ENCODE measurements at regions not wholly inside any gene's neighbourhood (a gene's known extent, or its start where the extent isn't known, plus 50 kb on each side); places are given as distances from the start of the nearest gene placed in this dataset.
"Not testable (repeated sequence)": the region's sequence is repeated elsewhere in the genome, so short reads cannot be mapped to it uniquely, and the experiment has no call there.

DNA sequence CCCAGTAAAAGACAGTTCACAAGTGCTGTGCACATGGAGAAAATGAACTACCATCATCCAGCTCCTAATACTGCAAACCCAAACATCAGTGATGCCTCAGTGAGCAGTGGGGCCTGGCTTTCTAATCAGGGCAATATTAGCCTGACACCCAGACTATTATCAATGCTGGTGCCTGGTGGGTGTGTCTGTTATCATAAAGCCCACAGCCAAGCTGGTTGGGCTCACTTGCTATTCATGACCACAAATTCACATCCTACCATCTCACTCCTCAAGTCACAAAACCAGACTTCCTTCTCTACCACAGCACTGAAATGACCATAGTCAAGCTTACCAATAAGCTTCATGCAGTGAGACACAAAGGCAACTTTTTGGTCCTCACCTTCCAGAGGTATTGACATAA, 180.8 kb upstream of the PLN start:
- DNase-seq = no peak

DNA sequence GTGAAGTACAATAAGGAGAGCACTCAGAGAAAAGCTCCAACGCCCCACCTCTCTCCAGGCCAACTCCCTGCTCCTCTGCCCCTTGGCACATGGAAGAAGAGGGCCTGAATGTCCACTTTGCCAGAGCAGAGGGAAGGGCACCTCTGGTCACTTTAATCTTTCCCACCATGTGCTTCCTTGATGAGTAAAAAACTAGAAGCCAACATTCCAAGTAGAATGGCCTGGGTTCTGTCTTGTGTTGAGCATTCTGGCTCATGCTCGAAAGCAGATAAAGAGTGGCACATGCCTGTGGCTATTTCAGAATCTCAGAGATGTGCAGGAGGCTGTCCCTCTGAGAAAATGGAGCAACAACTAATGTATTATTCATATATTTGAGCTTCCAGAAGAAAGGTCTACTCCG, 177.4 kb upstream of the PLN start:
- DNase-seq = no peak

DNA sequence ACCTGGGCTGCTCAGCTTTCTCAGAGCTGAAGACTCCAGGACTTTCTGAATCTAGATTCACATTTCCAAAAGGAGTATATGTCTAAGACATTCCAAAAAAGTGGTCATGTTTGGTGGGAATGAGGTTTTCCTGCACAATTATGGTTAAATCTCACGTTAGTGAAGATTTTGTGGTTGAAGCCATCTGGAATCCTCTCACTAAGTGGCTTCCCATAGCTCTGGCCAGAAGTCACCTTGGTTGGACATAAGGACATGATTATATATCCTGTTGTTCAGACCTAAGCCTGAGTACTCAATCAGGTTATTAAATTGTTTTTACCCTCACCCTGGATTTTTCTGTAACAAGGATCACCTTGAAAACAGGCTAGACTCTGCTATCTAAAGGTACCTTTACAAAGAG, 176.1 kb upstream of the PLN start:
- no peak for DNase-seq

DNA sequence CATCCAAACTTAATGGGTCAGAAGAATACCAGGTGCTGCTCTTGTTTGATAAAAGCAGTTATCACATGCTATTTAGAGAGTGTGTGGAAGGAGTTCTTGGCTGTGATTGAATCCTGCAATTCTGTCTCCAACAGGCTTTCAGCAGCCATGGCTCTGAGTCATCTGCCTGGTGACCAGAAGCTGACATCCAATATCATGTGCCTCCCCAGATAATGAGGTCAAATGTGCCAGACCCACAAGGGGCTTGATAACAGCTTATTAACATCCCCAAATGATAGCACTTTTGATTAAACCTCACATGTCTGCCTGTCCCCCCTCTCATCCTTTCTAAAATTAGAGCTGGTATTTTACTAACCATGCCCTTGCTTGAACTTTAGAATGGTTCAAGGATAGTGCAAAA, 175.7 kb upstream of the PLN start:
- no peak for DNase-seq

DNA sequence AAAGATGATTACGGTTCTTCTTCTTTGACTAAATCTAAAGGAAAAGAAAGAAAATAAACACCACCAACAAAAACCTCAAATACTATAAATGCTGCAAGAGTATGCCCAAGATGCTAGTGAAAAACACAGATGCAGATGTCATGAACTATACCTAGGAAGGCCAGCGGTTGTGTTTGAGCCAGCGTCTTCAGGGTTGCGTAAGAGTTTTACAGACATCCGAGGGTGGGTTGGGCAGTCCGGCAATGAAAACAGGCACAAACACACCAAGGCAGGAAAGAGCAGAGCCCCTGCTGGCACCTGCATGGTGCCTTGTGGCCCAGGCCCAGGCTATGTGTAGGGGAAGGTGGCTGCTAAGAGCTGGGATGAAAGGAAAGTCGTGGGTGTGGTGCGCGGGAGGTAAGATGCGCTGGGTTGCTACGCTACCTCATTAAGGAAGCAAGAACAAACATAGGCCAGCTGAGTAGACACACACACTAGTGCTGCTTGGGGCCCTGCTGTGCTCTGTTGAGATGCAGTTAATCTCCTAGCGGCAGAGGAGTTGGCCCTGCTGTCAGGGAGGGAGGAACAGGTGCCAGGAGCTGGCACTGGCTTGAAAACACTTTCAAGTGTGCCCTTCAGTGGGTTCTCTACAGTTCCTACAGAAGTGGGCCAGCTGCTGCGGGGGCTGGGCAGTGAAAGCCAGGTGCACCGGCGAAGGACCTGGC, 170.2 kb upstream of the PLN start:
- peak in 1 of 14 donors; percentile 1 for DNase-seq

DNA sequence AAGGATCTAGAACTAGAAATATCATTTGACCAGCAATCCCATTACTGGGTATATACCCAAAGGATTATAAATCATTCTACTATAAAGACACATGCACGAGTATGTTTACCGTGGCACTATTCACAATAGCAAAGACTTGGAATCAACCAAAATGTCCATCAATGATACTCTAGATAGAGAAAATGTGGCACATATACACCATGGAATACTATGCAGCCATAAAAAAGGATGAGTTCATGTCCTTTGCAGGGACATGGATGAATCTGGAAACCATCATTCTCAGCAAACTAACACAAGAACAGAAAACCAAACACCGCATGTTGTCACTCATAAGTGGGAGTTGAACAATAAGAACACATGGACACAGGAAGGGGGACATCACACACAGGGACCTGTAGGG, 167.5 kb upstream of the PLN start:
- DNase-seq = not testable (repeated sequence)

DNA sequence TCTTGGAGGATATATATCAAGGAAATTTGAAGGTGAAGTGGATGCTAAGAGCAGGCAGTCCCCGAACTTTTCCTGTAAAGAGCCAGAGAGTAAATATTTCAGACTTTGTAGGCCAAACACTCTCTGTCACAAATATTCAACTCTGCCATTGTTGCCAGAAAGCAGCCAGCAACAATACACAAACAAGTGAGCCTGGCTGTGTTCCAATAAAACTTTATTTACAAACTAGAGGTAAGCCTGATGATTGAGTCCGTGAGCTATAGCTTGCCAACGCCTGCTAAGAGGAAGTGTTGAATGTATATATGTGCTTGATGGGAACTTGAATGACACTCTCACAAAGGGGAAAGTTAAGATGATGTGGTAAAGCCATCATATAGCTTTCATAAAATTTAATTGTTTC, 166.0 kb upstream of the PLN start:
- no peak for DNase-seq

DNA sequence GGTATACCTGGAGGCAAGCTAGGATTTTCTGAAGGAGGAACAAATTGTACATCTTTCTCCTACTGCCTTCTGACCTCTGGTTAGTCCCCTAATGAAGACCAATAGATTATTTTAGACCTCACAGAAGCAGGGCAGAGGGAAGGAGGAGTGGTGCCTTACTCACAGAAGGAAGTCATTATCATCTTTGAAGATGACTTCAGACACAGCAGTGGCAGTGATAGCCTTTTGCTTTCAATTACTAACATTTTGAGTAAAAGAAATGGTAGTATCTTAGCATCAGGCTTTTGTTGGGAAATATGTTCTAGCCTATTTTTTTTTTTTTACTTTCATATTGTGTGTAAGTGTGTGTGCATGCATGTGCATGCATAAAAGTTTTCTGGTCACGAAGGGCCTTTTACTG, 164.2 kb upstream of the PLN start:
- DNase-seq = no peak

DNA sequence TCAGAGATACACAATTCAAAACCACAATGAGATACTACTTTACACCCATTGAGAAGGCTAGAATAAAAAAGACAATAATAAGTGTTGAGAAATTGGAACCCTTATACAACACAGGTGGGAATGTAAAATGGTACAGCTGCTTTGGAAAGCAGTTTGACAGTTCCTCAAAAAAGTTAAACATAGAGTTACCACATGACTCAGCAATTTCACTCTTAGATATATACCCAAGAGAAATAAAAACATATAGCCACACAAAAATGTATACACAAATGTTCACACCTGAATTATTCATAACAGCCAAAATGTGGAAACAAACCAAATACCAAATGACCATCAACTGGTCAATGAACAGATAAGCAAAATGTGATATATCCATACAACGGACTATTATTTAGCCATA, 161.1 kb upstream of the PLN start:
- DNase-seq = no peak

DNA sequence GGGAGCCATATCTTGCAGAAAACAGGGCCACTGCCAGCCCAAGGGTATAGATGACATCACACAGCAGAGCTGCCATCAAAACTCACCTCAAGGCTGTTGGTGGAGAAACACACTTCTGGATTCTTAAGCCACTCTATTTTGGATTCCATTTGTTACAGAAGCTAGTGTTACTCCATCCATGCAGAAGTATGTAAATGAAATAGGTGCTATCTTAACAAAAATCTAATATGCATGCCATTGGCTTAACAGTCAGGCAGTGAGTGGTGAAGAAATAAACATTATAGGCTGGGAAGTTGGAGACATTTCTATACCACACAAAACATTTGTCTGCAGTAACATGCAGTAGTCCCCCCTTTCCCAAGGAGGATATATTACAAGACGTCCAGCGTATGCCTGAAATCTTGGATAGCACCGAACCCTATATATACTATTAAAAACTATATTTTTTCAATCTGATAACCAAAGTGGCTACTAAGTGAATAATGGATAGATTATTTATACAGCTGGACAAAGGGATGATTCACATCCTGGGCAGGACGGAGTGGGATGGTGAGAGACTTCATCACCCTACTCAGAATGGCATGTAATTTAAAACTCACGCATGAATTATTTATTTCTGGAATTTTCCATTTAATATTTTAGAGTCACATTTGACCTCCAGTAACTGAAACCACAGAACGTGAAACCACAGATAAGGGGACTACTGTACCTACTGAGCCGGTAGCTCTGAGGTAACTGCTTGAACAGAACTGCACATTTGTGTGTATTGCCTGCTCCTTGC, 160.0 kb upstream of the PLN start:
- DNase-seq = no peak

DNA sequence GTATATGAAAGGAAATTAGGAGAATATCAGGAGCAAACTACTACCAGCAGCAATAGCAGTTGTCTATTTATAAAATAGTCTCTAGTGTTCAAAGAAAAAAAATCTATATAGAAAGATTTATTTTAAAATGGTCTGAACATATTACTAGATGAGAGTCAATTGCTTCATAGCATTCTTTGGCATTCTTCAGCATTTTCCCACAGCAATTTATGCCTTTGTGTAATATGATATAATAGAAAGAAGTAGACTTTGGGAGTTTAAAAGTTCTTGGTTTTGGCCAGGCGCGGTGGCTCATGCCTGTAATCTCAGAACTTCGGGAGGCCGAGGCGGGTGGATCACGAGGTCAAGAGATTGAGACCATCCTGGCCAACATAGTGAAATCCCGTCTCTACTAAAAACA, 157.0 kb upstream of the PLN start:
- DNase-seq = no peak

DNA sequence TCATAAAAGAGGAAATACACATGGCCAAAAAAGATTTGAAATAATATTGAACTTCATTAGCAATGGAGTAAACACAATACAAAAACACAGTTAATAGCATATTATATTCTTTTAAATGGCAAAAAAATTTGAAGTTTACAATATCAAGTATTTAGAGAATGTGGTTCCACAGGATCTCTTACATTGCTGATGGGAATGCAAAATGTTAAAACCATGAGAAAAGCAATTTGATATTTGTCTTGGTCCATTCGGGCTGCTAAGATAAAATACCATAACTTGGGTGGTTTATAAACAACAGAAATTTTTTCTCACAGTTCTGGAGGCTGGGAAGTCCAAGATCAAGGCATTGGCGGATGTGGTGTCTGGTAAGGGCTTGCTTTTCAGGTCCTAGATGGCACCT, 154.0 kb upstream of the PLN start:
- DNase-seq = no peak

DNA sequence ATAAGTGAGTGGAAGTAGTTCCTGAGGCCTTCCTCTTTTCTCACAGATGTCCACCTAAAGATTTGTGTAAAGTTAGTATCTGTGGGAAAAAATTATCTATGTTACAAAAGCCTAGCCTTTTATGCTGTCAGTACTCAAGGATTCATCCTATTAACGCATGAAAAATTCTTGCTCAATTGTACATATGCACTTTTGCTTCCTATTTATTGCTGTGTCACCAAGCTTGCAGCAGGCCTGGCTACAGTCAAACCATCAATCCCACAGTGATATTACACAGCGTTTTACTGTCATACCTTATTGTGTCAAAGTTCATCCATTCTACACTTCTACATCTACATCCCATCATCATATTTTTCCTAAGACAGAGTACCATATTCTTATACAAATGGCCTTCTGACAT, 151.1 kb upstream of the PLN start:
- DNase-seq = no peak

DNA sequence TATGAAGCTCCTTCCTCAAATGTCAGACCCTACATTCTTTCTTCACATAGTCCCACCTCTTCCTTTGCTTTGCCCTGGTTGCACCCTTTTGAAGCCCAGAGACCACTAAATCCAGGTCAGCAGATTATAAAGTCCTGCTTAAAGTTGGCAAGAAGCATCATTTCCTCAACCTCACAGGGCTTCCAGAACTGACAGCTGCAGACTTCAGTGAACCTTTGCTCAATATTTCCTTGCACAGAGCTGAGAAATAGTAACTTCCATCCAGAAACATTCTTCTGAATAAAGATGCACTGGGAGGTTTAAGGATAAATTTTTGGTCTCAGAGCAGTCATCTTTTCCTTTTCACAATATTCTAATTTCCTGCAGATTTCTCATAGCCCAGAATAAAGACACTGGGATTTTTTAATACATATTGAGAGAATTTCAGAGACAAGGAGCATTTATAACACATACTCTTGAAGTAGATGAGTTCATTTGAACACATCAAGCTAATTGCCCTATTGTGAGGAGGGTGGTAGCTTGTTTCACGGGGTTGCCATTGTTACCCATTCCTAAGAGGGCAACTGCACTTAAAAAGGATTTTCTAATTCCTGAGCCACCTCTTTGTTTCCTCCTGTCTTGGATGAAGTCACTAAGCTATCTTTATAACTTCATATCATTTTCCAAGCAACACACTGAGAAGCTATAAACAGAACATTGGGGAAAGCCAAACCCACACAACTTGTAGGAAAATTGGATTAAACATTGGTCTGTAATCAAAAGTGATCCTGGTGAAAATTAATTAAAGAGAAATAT, 150.2 kb upstream of the PLN start:
- no peak for DNase-seq

DNA sequence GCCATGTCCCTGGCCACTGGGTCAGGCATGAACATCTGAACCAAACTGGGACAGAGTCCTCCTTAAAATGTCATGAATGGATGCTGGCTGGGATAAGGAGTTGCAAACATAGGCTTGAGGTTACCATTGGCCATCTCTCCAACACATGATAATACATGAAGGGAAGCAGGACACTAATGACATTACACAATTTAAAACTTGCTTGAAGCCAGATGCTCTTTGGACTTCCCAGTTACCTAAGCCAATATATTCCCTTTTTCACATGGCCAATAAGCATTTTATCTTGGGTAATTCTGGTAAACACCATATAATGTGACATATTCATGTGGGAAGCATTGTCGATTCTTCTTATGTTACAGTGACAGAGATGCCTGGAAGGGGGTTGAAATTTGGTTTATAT, 148.0 kb upstream of the PLN start:
- no peak for DNase-seq

DNA sequence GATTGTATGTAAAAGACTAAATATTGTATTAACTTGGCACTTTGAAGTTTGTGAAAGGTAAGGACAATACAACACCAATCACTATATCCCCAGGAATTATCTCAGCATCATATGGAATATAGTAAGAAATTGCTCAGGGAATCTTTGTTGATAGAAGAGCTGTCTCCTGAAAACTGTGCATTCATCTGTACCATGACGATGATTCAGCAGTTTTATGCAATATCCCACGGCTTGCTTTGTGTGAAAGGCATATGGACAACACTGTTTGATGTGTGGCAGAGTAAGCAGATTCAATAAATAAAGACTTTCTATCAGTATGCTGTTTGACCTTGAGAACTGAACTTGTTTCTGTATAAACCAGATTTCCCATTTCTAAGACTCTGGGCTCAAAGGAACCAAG, 147.5 kb upstream of the PLN start:
- DNase-seq = no peak

DNA sequence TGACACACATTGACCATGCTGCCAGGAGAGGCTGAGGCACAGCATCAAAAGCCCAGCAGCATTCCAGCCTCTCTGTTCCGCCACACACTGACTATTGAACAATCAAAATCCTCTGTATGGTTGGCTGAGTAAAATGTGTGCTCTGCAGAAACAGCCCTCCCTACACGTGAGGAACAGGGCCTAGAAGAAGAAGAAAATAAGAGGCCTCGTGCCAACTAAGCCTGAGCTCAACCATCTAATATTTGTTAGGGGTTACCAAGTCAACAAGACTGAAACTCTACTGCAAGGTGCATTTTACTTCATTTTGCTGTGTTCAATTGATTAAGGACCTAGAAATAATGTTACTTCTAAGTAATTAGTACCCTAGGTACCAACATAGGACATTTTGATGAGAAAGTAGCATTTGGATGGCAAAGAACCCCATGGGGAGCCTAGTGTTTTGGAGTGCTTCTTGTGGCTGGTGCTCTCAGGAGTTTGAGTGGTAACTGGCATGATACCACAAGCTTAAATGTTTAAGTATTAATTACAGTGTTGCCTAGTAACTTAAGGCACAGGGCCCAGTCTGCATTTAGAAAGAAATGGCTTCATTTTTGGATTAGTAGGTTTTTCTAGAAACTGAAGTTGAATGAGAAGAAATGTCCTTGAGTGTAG, 146.6 kb upstream of the PLN start:
- DNase-seq = no peak

DNA sequence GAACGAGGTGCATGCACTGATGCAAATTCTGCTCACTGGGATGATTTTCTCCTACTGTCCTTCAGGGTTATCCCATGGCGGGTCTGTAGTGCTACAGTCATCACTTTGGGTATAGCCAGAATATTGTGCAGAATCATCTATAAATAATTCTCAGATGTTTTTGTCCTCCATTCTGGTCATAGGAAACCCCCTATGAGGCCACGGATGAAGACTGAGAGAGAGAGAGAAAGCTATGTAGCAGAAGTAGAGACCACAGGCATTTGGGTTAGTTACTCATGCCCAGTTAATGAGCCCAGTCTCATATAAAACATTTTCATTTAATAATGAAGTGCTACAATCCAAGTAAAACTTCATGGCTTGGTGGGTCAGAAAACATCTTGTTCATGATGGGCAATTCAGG, 145.1 kb upstream of the PLN start:
- no peak for DNase-seq

DNA sequence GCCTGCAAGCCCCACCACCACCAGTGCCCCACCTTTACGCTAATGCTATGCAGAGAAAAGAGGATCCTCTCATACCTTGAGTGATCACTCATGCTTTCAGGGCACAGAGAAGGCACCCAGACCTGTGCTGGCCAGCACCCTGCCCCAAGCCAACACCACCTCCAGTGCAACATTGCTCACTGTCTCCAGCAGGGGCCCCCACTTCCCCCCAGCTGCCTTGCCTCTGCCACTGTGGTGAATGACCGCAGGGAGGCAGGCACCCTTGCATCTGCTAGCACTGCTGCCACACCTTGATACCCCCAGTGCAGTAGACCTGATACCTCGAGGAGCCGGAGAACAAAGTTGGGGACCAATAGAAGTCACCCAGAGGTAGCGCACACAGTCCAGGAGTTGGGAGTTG, 139.2 kb upstream of the PLN start:
- DNase-seq = no peak

DNA sequence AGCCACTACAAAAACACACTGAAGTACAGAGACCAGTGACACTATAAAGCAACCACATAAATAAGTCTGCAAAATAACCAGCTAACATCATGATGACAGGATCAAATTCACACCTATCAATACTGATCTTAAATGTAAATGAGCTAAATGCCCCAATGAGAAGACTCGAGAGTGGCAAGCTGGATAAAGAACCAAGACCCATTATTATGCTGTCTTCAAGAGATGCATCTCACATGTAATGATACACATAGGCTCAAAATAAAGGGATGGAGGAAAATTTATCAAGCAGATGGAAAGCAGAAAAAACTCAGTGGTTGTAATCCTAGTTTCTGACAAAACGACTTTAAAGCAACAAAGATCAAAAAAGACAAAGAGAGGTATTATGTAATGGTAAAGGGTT, 138.1 kb upstream of the PLN start:
- DNase-seq = no peak
